ENCODE measurements at regions not wholly inside any gene's neighbourhood (a gene's known extent, or its start where the extent isn't known, plus 50 kb on each side); places are given as distances from the start of the nearest gene placed in this dataset.

DNA sequence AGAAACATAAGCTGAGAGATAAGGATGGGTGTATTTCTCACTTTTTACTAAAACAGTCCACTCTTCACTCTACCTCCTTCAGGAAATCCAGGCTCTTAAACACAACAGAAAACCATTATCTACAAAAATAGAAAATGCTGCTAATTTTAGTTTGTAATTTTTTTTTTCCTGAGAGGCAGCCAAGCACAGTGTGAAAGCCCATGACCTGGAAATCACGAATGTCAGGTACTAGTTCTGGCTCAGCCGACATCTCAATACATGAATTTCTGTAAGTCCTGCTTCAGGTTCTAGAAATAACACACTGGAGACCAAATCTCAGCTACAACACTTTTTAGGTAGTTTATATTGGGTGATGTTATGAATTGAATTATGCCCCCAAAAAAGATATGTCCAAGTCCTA, 308.9 kb downstream of the KCNA4 start:
- TF ChIP-seq, protein P1, sequence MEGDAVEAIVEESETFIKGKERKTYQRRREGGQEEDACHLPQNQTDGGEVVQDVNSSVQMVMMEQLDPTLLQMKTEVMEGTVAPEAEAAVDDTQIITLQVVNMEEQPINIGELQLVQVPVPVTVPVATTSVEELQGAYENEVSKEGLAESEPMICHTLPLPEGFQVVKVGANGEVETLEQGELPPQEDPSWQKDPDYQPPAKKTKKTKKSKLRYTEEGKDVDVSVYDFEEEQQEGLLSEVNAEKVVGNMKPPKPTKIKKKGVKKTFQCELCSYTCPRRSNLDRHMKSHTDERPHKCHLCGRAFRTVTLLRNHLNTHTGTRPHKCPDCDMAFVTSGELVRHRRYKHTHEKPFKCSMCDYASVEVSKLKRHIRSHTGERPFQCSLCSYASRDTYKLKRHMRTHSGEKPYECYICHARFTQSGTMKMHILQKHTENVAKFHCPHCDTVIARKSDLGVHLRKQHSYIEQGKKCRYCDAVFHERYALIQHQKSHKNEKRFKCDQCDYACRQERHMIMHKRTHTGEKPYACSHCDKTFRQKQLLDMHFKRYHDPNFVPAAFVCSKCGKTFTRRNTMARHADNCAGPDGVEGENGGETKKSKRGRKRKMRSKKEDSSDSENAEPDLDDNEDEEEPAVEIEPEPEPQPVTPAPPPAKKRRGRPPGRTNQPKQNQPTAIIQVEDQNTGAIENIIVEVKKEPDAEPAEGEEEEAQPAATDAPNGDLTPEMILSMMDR (IDR thresholded peaks at IDR 0.05; ENCODE audit: borderline replicate concordance, extremely low read depth, insufficient read depth), result no peak
- no peak for FAIRE-seq
- no peak for DNase-seq

GRCh38 chr11:29685361-29685760, 331.5 kb downstream of the KCNA4 start:
- H3K27ac ChIP-seq (ENCODE audit: low read depth in 2 of 2, low read length in 2 of 2), result no peak overlapping the region
- intact Hi-C loops (cut with DNase I), result no loop called here
- TF ChIP-seq, protein P1 (IDR thresholded peaks at IDR 0.05; ENCODE audit: borderline replicate concordance, extremely low read depth, insufficient read depth), result no peak
- H3K9me3 ChIP-seq (ENCODE audit: control insufficient read depth in 2 of 3, insufficient read depth in 1 of 3, low read length in 3 of 3), result no peaks in the 10 kb centered on the region
- no peak for FAIRE-seq
- no peak overlapping the region for H3K4me3 ChIP-seq (ENCODE audit: low read length in 3 of 3)
- H3K4me1 ChIP-seq (ENCODE audit: control insufficient read depth in 2 of 3, insufficient read depth in 2 of 3, low read depth in 1 of 3, low read length in 3 of 3), result no peaks in the 10 kb centered on the region
- H3K9ac ChIP-seq (ENCODE audit: low read length in 3 of 3), result no peak overlapping the region
- no peaks in the 10 kb centered on the region for H3K27me3 ChIP-seq (ENCODE audit: control insufficient read depth, insufficient read depth, low read length)
- H3K36me3 ChIP-seq (ENCODE audit: control insufficient read depth in 2 of 3, insufficient read depth in 3 of 3, low read length in 3 of 3), result no peaks in the 10 kb centered on the region
- no peak for DNase-seq

More for the DNA sequence above, 308.9 kb downstream of the KCNA4 start:
- Histone ChIP-seq H3K36me3 (ENCODE audit: control insufficient read depth in 2 of 3, insufficient read depth in 3 of 3, low read length in 3 of 3) (no peaks in the 10 kb centered on the region), H3K4me1 (ENCODE audit: control insufficient read depth in 2 of 3, insufficient read depth in 2 of 3, low read depth in 1 of 3, low read length in 3 of 3) (no peaks in the 10 kb centered on the region), H3K9ac (ENCODE audit: low read length in 3 of 3) (no peak overlapping the region), H3K27ac (ENCODE audit: low read depth in 2 of 2, low read length in 2 of 2) (no peak overlapping the region), H3K4me3 (ENCODE audit: low read length in 3 of 3) (no peak overlapping the region), H3K9me3 (ENCODE audit: control insufficient read depth in 2 of 3, insufficient read depth in 1 of 3, low read length in 3 of 3) (no peaks in the 10 kb centered on the region), H3K27me3 (ENCODE audit: control insufficient read depth, insufficient read depth, low read length) (no peaks in the 10 kb centered on the region)
- intact Hi-C loops (cut with DNase I), result no loop called here

- no peak for DNase-seq
Observed at GRCh38 chr11:29682856-29683255, 334.0 kb downstream of the KCNA4 start.

More at GRCh38 chr11:29682856-29683255, 334.0 kb downstream of the KCNA4 start:
- Histone ChIP-seq H3K27ac (ENCODE audit: low read depth in 2 of 2, low read length in 2 of 2) (no peak overlapping the region), H3K4me3 (ENCODE audit: low read length in 3 of 3) (no peak overlapping the region), H3K36me3 (ENCODE audit: control insufficient read depth in 2 of 3, insufficient read depth in 3 of 3, low read length in 3 of 3) (no peaks in the 10 kb centered on the region), H3K27me3 (ENCODE audit: control insufficient read depth, insufficient read depth, low read length) (no peaks in the 10 kb centered on the region), H3K9ac (ENCODE audit: low read length in 3 of 3) (no peak overlapping the region), H3K4me1 (ENCODE audit: control insufficient read depth in 2 of 3, insufficient read depth in 2 of 3, low read depth in 1 of 3, low read length in 3 of 3) (no peaks in the 10 kb centered on the region), H3K9me3 (ENCODE audit: control insufficient read depth in 2 of 3, insufficient read depth in 1 of 3, low read length in 3 of 3) (no peaks in the 10 kb centered on the region)
- intact Hi-C loops (cut with DNase I), result no loop called here
- TF ChIP-seq, protein P1 (IDR thresholded peaks at IDR 0.05; ENCODE audit: borderline replicate concordance, extremely low read depth, insufficient read depth), result no peak
- no peak for FAIRE-seq

Measured in kidney (tissue), 13 donors.